Hematopoietic multipotent progenitor cell treated with erythropoietin and hydrocortisone succinate and interleukin-3 and kit ligand, for 15 days (in vitro differentiated cells): ENCODE measurements at regions not wholly inside any gene's neighbourhood (a gene's known extent, or its start where the extent isn't known, plus 50 kb on each side); places are given as distances from the start of the nearest gene placed in this dataset.

ENCODE experiments used
- DNase-seq: peaks from one replicate; pipeline ENCODE4 v3.0.0-alpha.2; 2015; ENCODE audit warnings: low spot score

- DNase-seq, result no peak
Measured at GRCh38 chr12:114976959-114977358, 293.0 kb upstream of the TBX3 start.

GRCh38 chr12:114976372-114976771, 292.4 kb upstream of the TBX3 start:
- DNase-seq, result no peak

- no peak for DNase-seq
Measured at GRCh38 chr12:114975640-114976310, 291.8 kb upstream of the TBX3 start.

- DNase-seq, result no peak
Measured at GRCh38 chr12:114974826-114975639, 291.1 kb upstream of the TBX3 start.

- DNase-seq, result no peak
Measured at GRCh38 chr12:114974333-114974732, 290.4 kb upstream of the TBX3 start.

- no peak for DNase-seq
Measured at GRCh38 chr12:114968727-114969126, 284.8 kb upstream of the TBX3 start.

GRCh38 chr12:114967151-114967550, 283.2 kb upstream of the TBX3 start:
- no peak for DNase-seq

GRCh38 chr12:114964841-114965240, 280.9 kb upstream of the TBX3 start:
- no peak for DNase-seq

- no peak for DNase-seq
Measured at GRCh38 chr12:114963846-114964245, 279.9 kb upstream of the TBX3 start.

- DNase-seq, result no peak
Measured at GRCh38 chr12:114961491-114961890, 277.5 kb upstream of the TBX3 start.

GRCh38 chr12:114958538-114958937, 274.6 kb upstream of the TBX3 start:
- no peak for DNase-seq

- no peak for DNase-seq
Measured at GRCh38 chr12:114957225-114957624, 273.2 kb upstream of the TBX3 start.

GRCh38 chr12:114955414-114956014, 271.5 kb upstream of the TBX3 start:
- DNase-seq, result no peak

GRCh38 chr12:114954511-114955055, 270.6 kb upstream of the TBX3 start:
- DNase-seq, result no peak

GRCh38 chr12:114952573-114953271, 268.7 kb upstream of the TBX3 start:
- DNase-seq, result no peak

- DNase-seq, result no peak
Measured at GRCh38 chr12:114949058-114949820, 265.3 kb upstream of the TBX3 start.

GRCh38 chr12:114945351-114945750, 261.4 kb upstream of the TBX3 start:
- DNase-seq, result no peak

GRCh38 chr12:114944736-114945135, 260.8 kb upstream of the TBX3 start:
- no peak for DNase-seq

- DNase-seq, result no peak
Measured at GRCh38 chr12:114943601-114944000, 259.6 kb upstream of the TBX3 start.

GRCh38 chr12:114938487-114939210, 254.7 kb upstream of the TBX3 start:
- DNase-seq, result no peak
